ENCODE measurements at regions not wholly inside any gene's neighbourhood (a gene's known extent, or its start where the extent isn't known, plus 50 kb on each side); places are given as distances from the start of the nearest gene placed in this dataset.

DNA sequence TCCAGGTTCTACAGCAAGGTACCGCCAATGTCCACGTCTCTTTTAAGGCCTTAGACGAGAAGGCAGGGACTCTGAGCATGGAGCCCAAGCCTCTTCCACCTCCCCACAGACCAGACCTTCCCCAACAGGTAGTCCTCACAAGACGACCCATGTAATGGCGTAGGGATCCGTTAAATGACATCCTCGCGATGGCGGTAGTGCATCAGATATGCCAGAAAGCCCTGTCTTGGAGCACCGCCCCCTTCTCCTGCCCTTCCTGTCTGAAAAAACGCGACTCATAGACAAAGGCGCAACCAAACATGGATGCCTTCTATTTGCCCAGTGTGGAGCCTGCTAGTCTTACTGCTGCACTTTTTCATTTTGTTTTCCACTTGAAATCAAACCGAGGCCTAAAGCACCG is 185.4 kb downstream of the OR13H1 start:
- Histone ChIP-seq H3K9me3 (no peaks in the 10 kb centered on the region), H3K27ac (peak overlapping the region; percentile 80 to 90 (median 83)), H3K36me3 (no peaks in the 10 kb centered on the region), H3K27me3 (no peaks in the 10 kb centered on the region), H3K4me3 (peak overlapping the region; percentile 10 to 50 (median 30)), H3K4me1 (no peaks in the 10 kb centered on the region)
- ATAC-seq, result peak; percentile 91 to 95 (median 92)
- FAIRE-seq, result peak; percentile 82
- peak in 5 of 6 donors; percentile 67 to 91 (median 88) for DNase-seq
- intact Hi-C loops (cut with DNase I), result no loop called here
- TF ChIP-seq, protein P1, sequence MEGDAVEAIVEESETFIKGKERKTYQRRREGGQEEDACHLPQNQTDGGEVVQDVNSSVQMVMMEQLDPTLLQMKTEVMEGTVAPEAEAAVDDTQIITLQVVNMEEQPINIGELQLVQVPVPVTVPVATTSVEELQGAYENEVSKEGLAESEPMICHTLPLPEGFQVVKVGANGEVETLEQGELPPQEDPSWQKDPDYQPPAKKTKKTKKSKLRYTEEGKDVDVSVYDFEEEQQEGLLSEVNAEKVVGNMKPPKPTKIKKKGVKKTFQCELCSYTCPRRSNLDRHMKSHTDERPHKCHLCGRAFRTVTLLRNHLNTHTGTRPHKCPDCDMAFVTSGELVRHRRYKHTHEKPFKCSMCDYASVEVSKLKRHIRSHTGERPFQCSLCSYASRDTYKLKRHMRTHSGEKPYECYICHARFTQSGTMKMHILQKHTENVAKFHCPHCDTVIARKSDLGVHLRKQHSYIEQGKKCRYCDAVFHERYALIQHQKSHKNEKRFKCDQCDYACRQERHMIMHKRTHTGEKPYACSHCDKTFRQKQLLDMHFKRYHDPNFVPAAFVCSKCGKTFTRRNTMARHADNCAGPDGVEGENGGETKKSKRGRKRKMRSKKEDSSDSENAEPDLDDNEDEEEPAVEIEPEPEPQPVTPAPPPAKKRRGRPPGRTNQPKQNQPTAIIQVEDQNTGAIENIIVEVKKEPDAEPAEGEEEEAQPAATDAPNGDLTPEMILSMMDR (IDR thresholded peaks at IDR 0.05), result peak in 1 of 4 donors; percentile 11
- WGBS, 2 donors, result 49 to 94% methylated on average over 15 of the region's 15 CpGs

DNA sequence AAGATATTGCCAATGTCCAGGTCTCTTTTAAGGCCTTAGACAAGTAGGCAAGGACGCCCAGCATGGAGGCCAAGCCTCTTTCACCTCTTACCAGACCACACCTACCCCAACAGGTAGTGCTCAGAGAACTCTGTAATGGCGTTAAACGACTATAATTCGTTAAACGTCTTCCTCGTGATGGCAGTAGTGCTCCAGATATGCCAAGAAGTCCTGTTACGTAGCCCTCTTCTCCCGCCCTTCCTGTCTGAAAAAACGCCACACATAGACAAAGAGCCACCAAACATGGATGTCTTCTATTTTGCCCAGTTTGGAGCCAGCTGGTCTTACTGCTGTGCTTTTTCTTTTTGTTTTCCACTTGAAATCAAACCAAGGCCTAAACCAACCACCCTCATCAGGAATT is 190.7 kb downstream of the OR13H1 start:
- WGBS, 2 donors, result 41 to 91% methylated on average over 9 of the region's 9 CpGs
- no peaks in the 10 kb centered on the region for H3K36me3 ChIP-seq
- DNase-seq, result peak in 3 of 6 donors; percentile 56 to 90 (median 90)
- H3K27ac ChIP-seq, result no peak overlapping the region
- TF ChIP-seq, protein P1 (IDR thresholded peaks at IDR 0.05), result no peak
- no peaks in the 10 kb centered on the region for H3K27me3 ChIP-seq
- H3K4me1 ChIP-seq, result no peaks in the 10 kb centered on the region
- peak; percentile 83 for FAIRE-seq
- ATAC-seq, result peak; percentile 94 to 99 (median 98)
- intact Hi-C loops (cut with DNase I), result no loop called here
- no peaks in the 10 kb centered on the region for H3K9me3 ChIP-seq
- H3K4me3 ChIP-seq, result peak overlapping the region in 1 of 4 donors; percentile 23

DNA sequence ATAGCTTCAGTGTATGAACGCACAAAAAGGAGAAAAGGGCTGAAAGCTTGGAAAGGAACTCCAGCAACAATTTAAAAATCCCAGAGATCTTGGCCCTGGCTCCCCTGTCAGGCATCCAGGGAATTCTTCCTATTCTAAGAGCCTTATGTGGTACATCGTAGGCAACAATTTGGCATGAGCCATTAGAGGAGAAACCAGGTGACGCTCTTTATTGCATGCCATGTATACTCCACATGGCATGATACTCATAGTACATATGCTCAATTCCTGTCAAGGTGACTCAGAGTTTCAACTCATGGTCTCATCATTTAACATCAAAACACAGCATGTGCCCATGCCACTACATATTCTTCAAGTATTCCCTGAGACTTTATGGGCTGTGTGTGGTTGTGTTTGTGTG is 191.3 kb downstream of the OR13H1 start:
- TF ChIP-seq, protein P1 (IDR thresholded peaks at IDR 0.05), result no peak
- no peaks in the 10 kb centered on the region for H3K36me3 ChIP-seq
- no peaks in the 10 kb centered on the region for H3K27me3 ChIP-seq
- WGBS, 2 donors, result 59 to 97% methylated on average over 3 of the region's 3 CpGs
- DNase-seq, result no peak
- no peak overlapping the region for H3K27ac ChIP-seq
- H3K4me1 ChIP-seq, result no peaks in the 10 kb centered on the region
- intact Hi-C loops (cut with DNase I), result no loop called here
- FAIRE-seq, result no peak
- ATAC-seq, result peak in 3 of 4 donors; percentile 13 to 37 (median 13)
- H3K4me3 ChIP-seq, result peak overlapping the region in 1 of 4 donors; percentile 23
- H3K9me3 ChIP-seq, result no peaks in the 10 kb centered on the region

DNA sequence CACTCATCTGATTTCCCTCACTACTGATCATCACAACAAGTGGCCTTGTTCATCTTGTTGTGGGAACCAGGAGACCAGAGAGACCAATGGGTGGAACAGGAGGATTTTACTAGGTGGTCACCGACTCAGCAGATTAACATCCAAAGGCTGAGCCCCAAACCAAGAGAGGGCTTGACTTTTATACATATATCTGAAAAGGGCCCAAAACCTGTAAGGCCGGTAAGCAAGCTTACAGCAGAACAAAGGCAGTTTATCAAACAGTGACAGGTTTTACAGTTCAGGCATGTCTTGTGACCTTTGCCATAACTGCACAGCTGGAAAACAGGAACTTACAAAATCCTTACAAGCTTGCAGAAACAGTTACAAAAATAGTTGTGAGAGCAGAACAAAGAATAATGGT is 195.9 kb downstream of the OR13H1 start:
- DNase-seq (no peak), FAIRE-seq (peak; percentile 47), ATAC-seq (no peak)
- TF ChIP-seq, protein P1 (IDR thresholded peaks at IDR 0.05), result no peak
- H3K4me1 ChIP-seq, result no peaks in the 10 kb centered on the region
- H3K27ac ChIP-seq, result no peak overlapping the region
- H3K4me3 ChIP-seq, result no peak overlapping the region
- no peaks in the 10 kb centered on the region for H3K27me3 ChIP-seq
- intact Hi-C loops (cut with DNase I), result no loop called here
- H3K36me3 ChIP-seq, result no peaks in the 10 kb centered on the region
- WGBS, 2 donors, result 83 to 84% methylated on average over 2 of the region's 2 CpGs
- H3K9me3 ChIP-seq, result no peaks in the 10 kb centered on the region

DNA sequence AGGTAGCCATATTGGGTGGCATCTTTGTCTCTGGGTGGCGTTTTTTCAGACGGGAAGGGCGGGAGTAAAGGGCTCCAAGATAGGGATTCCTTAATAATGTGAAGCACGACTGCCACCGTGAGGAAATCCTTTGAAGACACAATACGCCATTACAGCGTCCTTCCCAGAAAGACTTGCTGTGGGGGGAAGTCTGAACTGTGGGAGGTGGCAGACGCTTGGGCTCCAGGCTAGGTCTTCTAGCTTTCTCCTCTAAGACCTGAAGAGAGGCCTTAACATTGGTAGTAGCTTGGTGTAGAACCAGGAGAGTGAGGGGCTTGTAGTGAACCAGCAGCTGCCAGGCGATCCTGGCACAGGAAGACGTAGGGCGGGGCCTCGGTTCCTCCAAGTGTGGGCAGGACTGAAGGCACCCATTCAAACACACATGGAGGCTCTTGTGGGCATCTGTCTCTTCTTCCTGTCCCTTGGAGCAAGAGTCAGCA is 197.3 kb downstream of the OR13H1 start:
- 50 to 97% methylated on average over 12 of the region's 12 CpGs for WGBS, 2 donors
- intact Hi-C loops (cut with DNase I), result no loop called here

More for the DNA sequence above, 197.3 kb downstream of the OR13H1 start:
- peak; percentile 88 to 93 (median 90) for ATAC-seq
- Histone ChIP-seq H3K4me1 (no peaks in the 10 kb centered on the region), H3K9me3 (no peaks in the 10 kb centered on the region), H3K36me3 (no peaks in the 10 kb centered on the region), H3K27ac (peak overlapping the region; percentile 61 to 90 (median 82)), H3K4me3 (peak overlapping the region in 3 of 4 donors; percentile 31 to 50 (median 35)), H3K27me3 (no peaks in the 10 kb centered on the region)
- peak; percentile 63 for FAIRE-seq
- TF ChIP-seq, protein P1 (IDR thresholded peaks at IDR 0.05), result peak in 2 of 4 donors; percentile 21 to 31
- DNase-seq, result peak in 4 of 6 donors; percentile 77 to 93 (median 84)
